ENCODE measurements at regions not wholly inside any gene's neighbourhood (a gene's known extent, or its start where the extent isn't known, plus 50 kb on each side); places are given as distances from the start of the nearest gene placed in this dataset.

GRCh38 chr7:51982653-51983052, 666.0 kb upstream of the COBL start:
- TF ChIP-seq CTCF (IDR thresholded peaks at IDR 0.05): no peak
- TF ChIP-seq POLR2A (IDR thresholded peaks at IDR 0.05): no peak

Measured in lower leg skin (tissue), 3 donors.